A673 (cell line): ENCODE measurements at regions not wholly inside any gene's neighbourhood (a gene's known extent, or its start where the extent isn't known, plus 50 kb on each side); places are given as distances from the start of the nearest gene placed in this dataset.

Experiments used
- BruUV-seq: library from RNA; stranded (reverse); fragments of 400-500 nt; replicated peaks from 2 replicates; lab custom pipeline; 2021; lab: Mats Ljungman, UMichigan
- CTCF ChIA-PET: fragments of 300-600 bp; sonication (Branson Sonifier 250); formaldehyde crosslinking; loops from one replicate; lab custom pipeline; 2022; ENCODE audit warnings: antibody characterized with exemption; lab: Charles Lee
- POLR2A ChIA-PET: fragments of 300-600 bp; sonication (Branson Sonifier 250); formaldehyde crosslinking; loops from one replicate; lab custom pipeline; 2022; ENCODE audit warnings: antibody characterized with exemption; ENCODE audit not compliant: low non-redundant PET; lab: Charles Lee
- DNase-seq: peaks from one replicate; pipeline ENCODE4 v3.0.0-alpha.2; 2015; ENCODE audit warnings: low spot score
- H3K27ac ChIP-seq: fragments of 200-600 bp; sonication (generic); 2 replicates; pipeline ENCODE4 v1.5.1; 2016; ENCODE audit warnings: mixed run types, low read depth, mild to moderate bottlenecking, mixed read lengths, antibody characterized with exemption, low read length; ENCODE audit not compliant: poor library complexity, severe bottlenecking
- H3K27me3 ChIP-seq: fragments of 200-600 bp; sonication (generic); replicated peaks from 2 replicates; pipeline ENCODE4 v1.6.1; 2017; ENCODE audit warnings: mixed run types, low read depth, mild to moderate bottlenecking, mixed read lengths, antibody characterized with exemption, low read length; ENCODE audit not compliant: insufficient read depth, poor library complexity
- H3K36me3 ChIP-seq: fragments of 200-600 bp; sonication (generic); 2 replicates; pipeline ENCODE4 v1.6.1; 2016; ENCODE audit warnings: mixed run types, mild to moderate bottlenecking, mixed read lengths, antibody characterized with exemption, low read length; ENCODE audit not compliant: insufficient read depth, poor library complexity, severe bottlenecking
- H3K4me1 ChIP-seq: fragments of 200-600 bp; sonication (generic); 2 replicates; pipeline ENCODE4 v1.6.1; 2017; ENCODE audit warnings: mixed run types, mild to moderate bottlenecking, mixed read lengths, antibody characterized with exemption, low read length; ENCODE audit not compliant: insufficient read depth, poor library complexity, severe bottlenecking
- H3K4me3 ChIP-seq: fragments of 200-600 bp; sonication (generic); 2 replicates; pipeline ENCODE4 v1.5.1; 2016; ENCODE audit warnings: low read depth, mixed run types, mild to moderate bottlenecking, mixed read lengths, low read length; ENCODE audit not compliant: poor library complexity, severe bottlenecking
- H3K9me3 ChIP-seq: fragments of 200-600 bp; sonication (generic); 2 replicates; pipeline ENCODE4 v1.6.1; 2016; ENCODE audit warnings: mixed run types, low read depth, mild to moderate bottlenecking, mixed read lengths, antibody characterized with exemption, low read length; ENCODE audit not compliant: poor library complexity, severe bottlenecking
- EZH2 ChIP-seq: fragments of 200-600 bp; sonication (generic); IDR thresholded peaks from 2 replicates; pipeline ENCODE4 v1.6.1; 2017; ENCODE audit warnings: borderline replicate concordance, low read depth, mild to moderate bottlenecking, mixed read lengths, antibody characterized with exemption, low read length; ENCODE audit not compliant: poor library complexity, severe bottlenecking
- intact Hi-C: fragments of 100-400 bp; cut with micrococcal nuclease; formaldehyde crosslinking; loops from one replicate; pipeline ENCODE4 v1.10.0; 2022; ENCODE audit not compliant: unreplicated experiment
- TF ChIP-seq, protein P1 (sequence below): fragments of 300-800, 200-600 bp; sonication (generic); conservative IDR thresholded peaks from 2 replicates; pipeline ENCODE4 v1.5.1; 2017; ENCODE audit warnings: low read depth, mild to moderate bottlenecking, antibody characterized with exemption, low read length, moderate library complexity, mixed read lengths

DNA sequence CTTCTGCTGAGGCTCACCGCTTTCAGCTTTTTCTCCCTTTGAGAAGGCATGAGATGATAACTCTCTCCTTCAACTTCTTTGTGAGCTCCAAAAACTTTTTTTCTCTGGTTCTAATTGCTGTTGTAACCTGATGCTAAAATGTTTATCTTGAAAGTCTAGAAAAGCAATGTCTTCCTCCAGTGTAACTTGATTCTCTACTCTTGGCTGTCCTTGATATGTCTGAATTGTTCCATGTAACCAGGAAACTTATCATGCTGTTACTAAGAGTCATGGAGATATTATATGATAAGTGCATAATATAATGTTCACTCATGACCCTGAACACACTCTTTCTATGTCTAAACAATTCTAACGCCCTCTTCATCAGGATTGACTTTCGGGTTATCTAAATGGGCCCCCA, 128.0 kb upstream of the ABCA1 start:
- no TSS peak for BruUV-seq
- no peaks in the 10 kb centered on the region for H3K9me3 ChIP-seq
- intact Hi-C loops: no loop called here

DNA sequence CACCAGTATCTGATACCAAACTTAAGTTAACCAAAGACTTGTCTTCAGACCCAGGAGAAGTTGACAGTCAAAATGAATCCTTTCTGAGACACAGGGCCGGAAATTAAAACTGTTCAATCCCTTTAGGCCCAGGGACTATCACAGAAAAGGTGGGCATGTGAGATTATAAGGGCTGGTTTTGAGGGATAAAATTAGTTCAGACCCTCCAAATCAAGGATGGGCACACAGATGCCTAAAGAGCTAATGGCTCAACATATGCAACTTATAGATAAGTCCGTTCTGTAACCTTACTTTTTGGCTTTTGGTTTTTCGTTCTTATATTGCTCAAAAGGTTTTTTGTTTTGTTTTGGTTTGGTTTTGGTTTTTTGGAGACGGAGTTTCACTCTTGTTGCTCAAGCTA, 129.6 kb upstream of the ABCA1 start:
- no peak overlapping the region for H3K4me3 ChIP-seq
- H3K27me3 ChIP-seq: peaks cover 48% of the 10 kb centered on the region
- CTCF ChIA-PET: no interaction called here
- no peaks in the 10 kb centered on the region for H3K4me1 ChIP-seq
- intact Hi-C loops: no loop called here
- TF ChIP-seq, protein P1, sequence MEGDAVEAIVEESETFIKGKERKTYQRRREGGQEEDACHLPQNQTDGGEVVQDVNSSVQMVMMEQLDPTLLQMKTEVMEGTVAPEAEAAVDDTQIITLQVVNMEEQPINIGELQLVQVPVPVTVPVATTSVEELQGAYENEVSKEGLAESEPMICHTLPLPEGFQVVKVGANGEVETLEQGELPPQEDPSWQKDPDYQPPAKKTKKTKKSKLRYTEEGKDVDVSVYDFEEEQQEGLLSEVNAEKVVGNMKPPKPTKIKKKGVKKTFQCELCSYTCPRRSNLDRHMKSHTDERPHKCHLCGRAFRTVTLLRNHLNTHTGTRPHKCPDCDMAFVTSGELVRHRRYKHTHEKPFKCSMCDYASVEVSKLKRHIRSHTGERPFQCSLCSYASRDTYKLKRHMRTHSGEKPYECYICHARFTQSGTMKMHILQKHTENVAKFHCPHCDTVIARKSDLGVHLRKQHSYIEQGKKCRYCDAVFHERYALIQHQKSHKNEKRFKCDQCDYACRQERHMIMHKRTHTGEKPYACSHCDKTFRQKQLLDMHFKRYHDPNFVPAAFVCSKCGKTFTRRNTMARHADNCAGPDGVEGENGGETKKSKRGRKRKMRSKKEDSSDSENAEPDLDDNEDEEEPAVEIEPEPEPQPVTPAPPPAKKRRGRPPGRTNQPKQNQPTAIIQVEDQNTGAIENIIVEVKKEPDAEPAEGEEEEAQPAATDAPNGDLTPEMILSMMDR: no peak
- no peak for TF ChIP-seq EZH2
- POLR2A ChIA-PET: no interaction called here
- DNase-seq: no peak
- no TSS peak for BruUV-seq
- H3K9me3 ChIP-seq: no peaks in the 10 kb centered on the region
- no peaks in the 10 kb centered on the region for H3K36me3 ChIP-seq
- H3K27ac ChIP-seq: no peak overlapping the region

More for the DNA sequence above, 128.0 kb upstream of the ABCA1 start:
- H3K4me1 ChIP-seq: no peaks in the 10 kb centered on the region
- H3K27me3 ChIP-seq: peaks cover 58% of the 10 kb centered on the region
- H3K27ac ChIP-seq: no peak overlapping the region
- no peak overlapping the region for H3K4me3 ChIP-seq
- CTCF ChIA-PET: no interaction called here
- TF ChIP-seq, protein P1: no peak
- no peak for TF ChIP-seq EZH2
- H3K36me3 ChIP-seq: no peaks in the 10 kb centered on the region
- POLR2A ChIA-PET: no interaction called here
- no peak for DNase-seq

DNA sequence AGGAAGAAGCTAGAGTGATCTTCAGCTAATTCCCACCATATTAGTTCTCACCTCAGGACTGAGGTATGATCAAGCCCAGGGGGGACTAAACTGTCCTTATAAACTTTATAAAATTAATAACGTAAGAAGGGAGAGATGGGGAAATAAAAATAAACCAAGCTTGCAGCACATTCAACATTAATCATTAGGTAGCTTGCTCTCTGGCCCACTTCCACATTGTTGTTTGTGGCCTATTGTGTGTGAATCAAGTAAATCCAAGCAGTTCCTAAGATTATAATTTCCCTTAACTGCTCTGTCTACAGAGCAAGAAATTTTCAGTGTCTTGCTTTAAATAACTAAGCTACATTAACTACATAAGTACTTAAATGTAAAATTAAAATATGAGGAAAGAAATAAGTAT, 131.3 kb upstream of the ABCA1 start:
- Histone ChIP-seq H3K9me3 (no peaks in the 10 kb centered on the region), H3K27ac (no peak overlapping the region), H3K4me3 (no peak overlapping the region), H3K27me3 (peaks cover 35% of the 10 kb centered on the region), H3K4me1 (peaks cover 3% of the 10 kb centered on the region), H3K36me3 (no peaks in the 10 kb centered on the region)
- no peak for DNase-seq
- ChIA-PET CTCF (no interaction called here), POLR2A (no interaction called here)
- intact Hi-C loops: no loop called here
- BruUV-seq: no TSS peak
- no peak for TF ChIP-seq EZH2
- TF ChIP-seq, protein P1: no peak
